Sigmoid colon (tissue), 4 donors: ENCODE measurements at regions not wholly inside any gene's neighbourhood (a gene's known extent, or its start where the extent isn't known, plus 50 kb on each side); places are given as distances from the start of the nearest gene placed in this dataset.

Experiments
- POLR2A ChIP-seq, 2 donors: fragments of 450-650 bp; IDR thresholded peaks; one replicate each; pipeline ENCODE4 v1.6.1; 2016; ENCODE audit warnings: antibody characterized with exemption in 2 of 2, mild to moderate bottlenecking in 2 of 2, moderate library complexity in 2 of 2
- POLR2AphosphoS5 ChIP-seq, 4 donors: sonication (generic); formaldehyde crosslinking; IDR thresholded peaks; one replicate each; pipeline ENCODE4 v1.6.1; 2017; ENCODE audit warnings: antibody characterized with exemption in 4 of 4
- TF ChIP-seq, protein P1 (sequence below), 4 experiments: fragments of 450-650 bp in 3 of 4; fragments of 200-600 bp in 1 of 4; IDR thresholded peaks; one replicate each; pipeline ENCODE4 v1.5.1; 2016 to 2019; ENCODE audit warnings: antibody characterized with exemption in 4 of 4, mild to moderate bottlenecking in 3 of 4, moderate library complexity in 2 of 4

DNA sequence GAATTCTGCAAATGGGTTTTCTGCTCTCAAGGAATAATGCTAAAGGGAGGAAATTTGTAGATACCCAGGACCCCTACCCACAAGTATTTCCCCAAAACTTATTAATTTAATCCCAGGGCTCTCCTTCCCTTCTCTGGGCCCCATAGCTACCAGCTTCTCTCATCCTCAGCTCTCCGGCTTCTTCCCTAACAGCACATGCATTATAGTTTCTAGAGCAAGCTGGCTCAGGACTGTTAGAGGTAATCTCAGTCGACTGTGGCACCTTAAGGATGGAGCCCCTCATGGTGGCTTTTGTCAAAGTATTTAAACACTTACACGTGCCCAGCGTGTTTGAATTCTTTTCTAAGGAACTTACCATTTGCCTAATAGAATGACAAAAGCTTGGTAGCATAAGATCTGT, 252.5 kb upstream of the GAS1 start:
- TF ChIP-seq, protein P1, sequence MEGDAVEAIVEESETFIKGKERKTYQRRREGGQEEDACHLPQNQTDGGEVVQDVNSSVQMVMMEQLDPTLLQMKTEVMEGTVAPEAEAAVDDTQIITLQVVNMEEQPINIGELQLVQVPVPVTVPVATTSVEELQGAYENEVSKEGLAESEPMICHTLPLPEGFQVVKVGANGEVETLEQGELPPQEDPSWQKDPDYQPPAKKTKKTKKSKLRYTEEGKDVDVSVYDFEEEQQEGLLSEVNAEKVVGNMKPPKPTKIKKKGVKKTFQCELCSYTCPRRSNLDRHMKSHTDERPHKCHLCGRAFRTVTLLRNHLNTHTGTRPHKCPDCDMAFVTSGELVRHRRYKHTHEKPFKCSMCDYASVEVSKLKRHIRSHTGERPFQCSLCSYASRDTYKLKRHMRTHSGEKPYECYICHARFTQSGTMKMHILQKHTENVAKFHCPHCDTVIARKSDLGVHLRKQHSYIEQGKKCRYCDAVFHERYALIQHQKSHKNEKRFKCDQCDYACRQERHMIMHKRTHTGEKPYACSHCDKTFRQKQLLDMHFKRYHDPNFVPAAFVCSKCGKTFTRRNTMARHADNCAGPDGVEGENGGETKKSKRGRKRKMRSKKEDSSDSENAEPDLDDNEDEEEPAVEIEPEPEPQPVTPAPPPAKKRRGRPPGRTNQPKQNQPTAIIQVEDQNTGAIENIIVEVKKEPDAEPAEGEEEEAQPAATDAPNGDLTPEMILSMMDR (IDR thresholded peaks at IDR 0.05), result no peak
- no peak for TF ChIP-seq POLR2A (IDR thresholded peaks at IDR 0.05)
- TF ChIP-seq POLR2AphosphoS5 (IDR thresholded peaks at IDR 0.05), result no peak
